ENCODE measurements at regions not wholly inside any gene's neighbourhood (a gene's known extent, or its start where the extent isn't known, plus 50 kb on each side); places are given as distances from the start of the nearest gene placed in this dataset.
"Not testable (repeated sequence)": the region's sequence is repeated elsewhere in the genome, so short reads cannot be mapped to it uniquely, and the experiment has no call there.

DNA sequence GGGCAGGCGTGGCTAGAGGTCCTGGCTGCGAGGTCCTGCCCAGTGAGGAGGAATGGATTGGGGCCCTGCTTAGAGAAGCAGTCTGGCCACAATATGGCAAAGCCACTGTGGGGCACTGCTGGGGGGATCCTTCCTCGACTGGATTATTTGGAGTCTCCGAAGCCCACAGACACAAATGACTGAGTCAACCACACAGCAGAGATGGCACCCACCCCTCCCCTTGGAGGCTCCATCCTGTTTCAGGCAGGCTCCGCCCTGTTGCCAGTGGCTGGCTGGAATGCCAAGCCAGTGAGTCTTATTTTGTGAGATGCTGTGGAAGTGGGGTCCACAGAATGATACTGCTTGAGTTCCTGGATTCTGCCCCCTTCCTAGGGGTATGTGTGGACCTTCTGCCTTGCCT is 363.9 kb downstream of the PPP1R2C start:
- H3K4me1 Mint-ChIP-seq (ENCODE audit: low read depth) = peaks cover 11% of the 10 kb centered on the region
- no peak for DNase-seq
- H3K27me3 Mint-ChIP-seq (ENCODE audit: low read depth) = no peaks in the 10 kb centered on the region
- peaks cover 11% of the 10 kb centered on the region for H3K9me3 Mint-ChIP-seq
- peaks cover 7% of the 10 kb centered on the region for H3K36me3 Mint-ChIP-seq (ENCODE audit: insufficient read depth)
- H3K4me3 Mint-ChIP-seq = no peak overlapping the region
- ATAC-seq = no peak

DNA sequence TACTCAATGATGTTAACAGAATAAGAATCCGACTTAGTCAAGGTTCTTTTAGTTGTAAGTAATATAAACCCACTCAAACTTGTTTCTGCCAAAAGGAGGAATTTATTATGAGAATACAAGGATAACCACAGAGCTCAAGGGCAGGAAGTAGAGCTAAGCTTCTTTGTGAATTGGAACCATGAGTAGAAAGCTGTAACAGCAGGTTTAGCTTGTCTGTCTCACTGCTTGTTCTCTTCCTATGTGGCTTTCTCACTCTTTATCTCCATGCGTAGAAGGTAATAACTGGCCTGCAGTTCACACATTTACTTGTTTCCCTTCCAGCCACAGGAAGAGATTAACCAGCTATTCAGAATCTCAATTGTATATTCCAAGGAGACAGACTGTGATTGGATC is 378.3 kb downstream of the PPP1R2C start:
- DNase-seq (no peak), ATAC-seq (no peak)
- Mint-ChIP-seq H3K36me3 (ENCODE audit: insufficient read depth) (no peaks in the 10 kb centered on the region), H3K9me3 (no peaks in the 10 kb centered on the region), H3K4me3 (peak overlapping the region; percentile 17), H3K4me1 (ENCODE audit: low read depth) (peaks cover 15% of the 10 kb centered on the region), H3K27me3 (ENCODE audit: low read depth) (no peaks in the 10 kb centered on the region)

DNA sequence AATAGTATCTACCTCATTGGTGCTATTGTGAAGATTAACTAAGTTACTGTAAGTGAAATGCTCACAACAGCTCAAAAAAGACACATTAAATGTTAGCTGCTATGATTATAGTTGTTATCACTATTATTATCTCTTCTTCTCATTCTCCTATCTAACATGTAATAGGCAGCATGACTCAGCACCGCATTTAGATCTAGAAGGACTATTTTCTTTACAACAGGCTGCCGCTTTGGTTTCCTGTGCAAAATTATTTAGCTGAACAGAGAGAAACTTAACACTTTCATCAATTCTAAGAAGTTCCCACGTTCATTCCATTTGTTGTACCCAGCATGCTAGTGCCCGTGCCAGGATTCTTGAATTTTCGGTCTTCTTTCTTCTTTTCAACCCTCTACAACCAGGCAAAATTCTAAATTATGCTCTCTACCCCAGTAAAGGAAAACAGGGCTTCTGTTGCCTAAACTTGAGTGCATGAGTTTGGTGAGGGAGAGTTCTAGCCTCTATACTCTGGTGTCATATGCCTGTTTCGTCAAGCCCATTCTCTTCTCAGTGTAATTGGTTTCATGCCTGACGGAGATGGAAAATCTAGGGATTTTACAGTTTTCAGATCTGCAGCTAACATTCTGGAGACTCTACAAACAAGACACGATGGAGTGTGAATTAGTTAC is 378.9 kb downstream of the PPP1R2C start:
- peak overlapping the region; percentile 17 for H3K4me3 Mint-ChIP-seq
- no peaks in the 10 kb centered on the region for H3K36me3 Mint-ChIP-seq (ENCODE audit: insufficient read depth)
- peaks cover 15% of the 10 kb centered on the region for H3K4me1 Mint-ChIP-seq (ENCODE audit: low read depth)
- H3K27me3 Mint-ChIP-seq (ENCODE audit: low read depth) = no peaks in the 10 kb centered on the region
- H3K9me3 Mint-ChIP-seq = no peaks in the 10 kb centered on the region
- no peak for ATAC-seq
- no peak for DNase-seq

DNA sequence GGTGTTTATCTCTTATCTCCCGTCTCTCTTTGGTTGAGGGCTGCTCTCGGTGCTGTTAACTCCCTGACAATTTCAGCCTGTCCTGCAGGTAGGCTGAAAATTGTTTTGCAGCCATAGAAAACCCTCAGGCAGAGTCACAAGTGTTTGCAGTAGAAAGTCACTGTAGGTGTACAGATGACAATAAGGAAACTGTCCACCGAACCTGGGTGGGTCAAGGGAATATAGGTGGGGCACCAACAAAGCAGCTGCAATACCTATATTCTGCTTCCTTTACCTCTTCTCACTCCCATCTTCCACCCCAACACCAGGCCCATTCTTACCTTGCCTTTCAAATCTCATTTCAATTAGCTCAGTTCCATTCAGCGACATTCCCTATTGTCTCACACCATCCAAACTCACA is 381.8 kb downstream of the PPP1R2C start:
- no peaks in the 10 kb centered on the region for H3K27me3 Mint-ChIP-seq (ENCODE audit: low read depth)
- no peaks in the 10 kb centered on the region for H3K36me3 Mint-ChIP-seq (ENCODE audit: insufficient read depth)
- H3K9me3 Mint-ChIP-seq = no peaks in the 10 kb centered on the region
- H3K4me3 Mint-ChIP-seq = no peak overlapping the region
- no peak for DNase-seq
- H3K4me1 Mint-ChIP-seq (ENCODE audit: low read depth) = peaks cover 15% of the 10 kb centered on the region
- no peak for ATAC-seq

DNA sequence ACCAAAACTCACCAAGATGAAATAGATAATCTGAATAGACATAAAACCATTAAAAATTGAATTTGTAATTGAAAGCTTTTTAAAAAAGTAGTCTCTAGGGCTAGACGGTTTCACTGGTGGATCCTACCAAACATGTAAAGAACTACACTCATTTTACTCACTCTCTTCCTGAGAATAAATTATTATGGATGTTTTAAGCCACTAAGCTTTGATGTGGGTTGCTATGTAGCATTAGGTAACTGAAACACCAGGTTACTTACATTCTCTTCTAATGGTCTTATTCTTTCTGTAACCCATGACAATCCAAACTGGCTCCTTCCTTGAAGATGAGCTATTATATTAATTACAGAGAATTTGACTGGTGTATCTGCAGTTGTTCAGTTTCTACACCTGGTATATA is 385.1 kb downstream of the PPP1R2C start:
- H3K27me3 Mint-ChIP-seq (ENCODE audit: low read depth) = no peaks in the 10 kb centered on the region
- DNase-seq = no peak
- no peaks in the 10 kb centered on the region for H3K9me3 Mint-ChIP-seq
- H3K36me3 Mint-ChIP-seq (ENCODE audit: insufficient read depth) = no peaks in the 10 kb centered on the region
- H3K4me1 Mint-ChIP-seq (ENCODE audit: low read depth) = no peaks in the 10 kb centered on the region
- ATAC-seq = no peak
- no peak overlapping the region for H3K4me3 Mint-ChIP-seq

DNA sequence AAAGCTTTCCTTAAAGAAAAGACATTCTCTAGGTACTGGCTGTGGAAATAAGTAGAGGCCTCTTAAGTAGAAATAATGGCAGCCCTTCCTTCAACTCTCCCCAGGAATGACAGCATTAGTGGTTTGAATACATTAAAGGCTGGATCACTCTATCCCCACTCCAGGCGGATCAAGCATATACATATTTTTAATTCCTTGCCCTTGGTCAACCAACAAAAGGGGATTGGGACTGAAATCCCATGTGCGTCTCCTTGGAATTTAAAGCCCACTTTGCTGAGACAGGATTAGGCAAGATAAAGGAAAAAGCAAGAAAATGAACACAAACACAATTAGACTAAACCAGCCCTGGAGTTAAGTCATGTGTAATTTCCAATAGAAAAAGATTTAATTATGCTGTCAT is 391.3 kb downstream of the PPP1R2C start:
- no peak overlapping the region for H3K4me3 Mint-ChIP-seq
- no peaks in the 10 kb centered on the region for H3K27me3 Mint-ChIP-seq (ENCODE audit: low read depth)
- H3K4me1 Mint-ChIP-seq (ENCODE audit: low read depth) = no peaks in the 10 kb centered on the region
- H3K9me3 Mint-ChIP-seq = no peaks in the 10 kb centered on the region
- DNase-seq = no peak
- ATAC-seq = no peak
- no peaks in the 10 kb centered on the region for H3K36me3 Mint-ChIP-seq (ENCODE audit: insufficient read depth)

DNA sequence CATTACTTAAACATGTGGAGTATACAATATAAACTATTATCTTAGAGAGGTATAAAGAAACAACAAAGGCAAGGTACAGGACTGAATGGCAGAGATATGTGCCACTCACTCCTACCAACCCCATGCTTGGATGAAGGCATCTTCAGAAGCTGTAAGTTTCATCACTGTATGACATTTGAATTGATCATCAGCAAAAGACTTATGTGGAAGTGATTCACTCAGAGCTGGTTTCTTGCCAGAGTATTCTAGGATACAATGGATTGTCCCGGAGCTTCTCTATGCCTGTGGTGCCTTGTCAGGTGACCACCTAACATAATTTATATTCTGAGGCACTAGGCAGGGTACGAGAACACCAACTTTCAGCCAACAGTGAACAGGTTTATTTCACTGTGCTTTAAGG is 392.2 kb downstream of the PPP1R2C start:
- H3K4me1 Mint-ChIP-seq (ENCODE audit: low read depth) = no peaks in the 10 kb centered on the region
- H3K4me3 Mint-ChIP-seq = no peak overlapping the region
- H3K36me3 Mint-ChIP-seq (ENCODE audit: insufficient read depth) = no peaks in the 10 kb centered on the region
- no peak for DNase-seq
- no peak for ATAC-seq
- H3K27me3 Mint-ChIP-seq (ENCODE audit: low read depth) = no peaks in the 10 kb centered on the region
- no peaks in the 10 kb centered on the region for H3K9me3 Mint-ChIP-seq

DNA sequence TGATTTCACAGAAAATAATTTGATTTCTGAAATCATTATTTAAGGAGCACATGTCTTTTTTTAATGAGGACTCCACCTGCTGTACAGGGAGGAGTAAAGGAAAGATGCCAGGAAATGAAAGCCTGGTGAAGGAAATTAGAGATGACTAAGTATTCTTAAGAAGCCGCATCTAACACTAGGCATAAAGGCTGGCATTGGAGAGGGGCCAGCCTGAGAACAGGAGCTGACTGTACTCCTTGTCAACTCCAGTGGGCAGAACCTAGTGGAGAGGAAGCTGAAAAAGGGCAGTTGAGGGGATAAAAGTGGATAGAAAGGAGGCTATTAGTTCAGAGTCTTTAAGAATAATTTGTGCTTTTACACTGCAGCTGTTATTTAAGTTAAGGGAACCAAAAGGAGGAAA is 393.0 kb downstream of the PPP1R2C start:
- Mint-ChIP-seq H3K27me3 (ENCODE audit: low read depth) (no peaks in the 10 kb centered on the region), H3K4me1 (ENCODE audit: low read depth) (no peaks in the 10 kb centered on the region), H3K9me3 (no peaks in the 10 kb centered on the region), H3K4me3 (no peak overlapping the region), H3K36me3 (ENCODE audit: insufficient read depth) (no peaks in the 10 kb centered on the region)
- DNase-seq = no peak
- no peak for ATAC-seq

DNA sequence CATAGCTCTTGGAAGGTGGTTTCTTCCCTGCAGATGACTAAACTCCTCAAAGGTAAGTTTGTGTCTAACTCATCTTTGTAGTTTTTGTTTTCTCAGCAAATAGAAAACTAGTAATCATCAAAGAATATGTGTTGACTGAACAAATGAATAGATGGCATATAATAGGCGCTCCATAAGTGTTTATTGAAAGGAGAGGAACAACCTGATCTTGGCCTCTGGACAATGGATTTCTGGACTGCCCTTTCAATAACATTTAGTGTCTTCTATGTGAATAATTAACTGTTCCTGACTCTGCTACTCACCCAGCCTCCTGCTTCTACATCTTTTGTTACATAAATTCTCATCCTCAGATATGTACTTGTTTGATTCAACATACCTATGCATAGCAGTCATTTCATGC is 399.1 kb downstream of the PPP1R2C start:
- Mint-ChIP-seq H3K27me3 (ENCODE audit: low read depth) (no peaks in the 10 kb centered on the region), H3K36me3 (ENCODE audit: insufficient read depth) (no peaks in the 10 kb centered on the region), H3K9me3 (no peaks in the 10 kb centered on the region), H3K4me3 (no peak overlapping the region), H3K4me1 (ENCODE audit: low read depth) (no peaks in the 10 kb centered on the region)
- DNase-seq (no peak), ATAC-seq (no peak)

DNA sequence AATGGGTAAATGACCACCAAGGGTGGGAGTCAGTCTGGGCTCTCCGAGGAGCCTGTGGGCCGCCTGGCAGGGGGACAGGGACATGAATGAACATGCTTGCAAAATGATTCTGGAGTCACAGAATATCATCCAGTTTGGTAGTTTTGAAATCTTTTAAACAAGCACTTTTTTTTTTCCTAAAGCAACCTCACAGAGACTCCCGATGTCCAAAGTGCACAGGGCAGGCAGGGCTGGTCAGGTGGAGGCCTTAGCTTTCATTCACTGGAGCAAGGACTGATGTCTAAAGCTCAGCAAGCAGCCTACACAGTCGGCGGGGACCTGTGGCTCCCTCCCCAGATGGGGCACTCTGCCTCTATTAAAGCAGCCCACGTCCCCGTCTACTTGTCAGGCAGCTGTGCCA is 402.9 kb downstream of the PPP1R2C start:
- H3K36me3 Mint-ChIP-seq (ENCODE audit: insufficient read depth) = no peaks in the 10 kb centered on the region
- ATAC-seq = no peak
- peaks cover under 1% of the 10 kb centered on the region for H3K4me1 Mint-ChIP-seq (ENCODE audit: low read depth)
- no peaks in the 10 kb centered on the region for H3K27me3 Mint-ChIP-seq (ENCODE audit: low read depth)
- H3K9me3 Mint-ChIP-seq = no peaks in the 10 kb centered on the region
- DNase-seq = no peak
- no peak overlapping the region for H3K4me3 Mint-ChIP-seq

DNA sequence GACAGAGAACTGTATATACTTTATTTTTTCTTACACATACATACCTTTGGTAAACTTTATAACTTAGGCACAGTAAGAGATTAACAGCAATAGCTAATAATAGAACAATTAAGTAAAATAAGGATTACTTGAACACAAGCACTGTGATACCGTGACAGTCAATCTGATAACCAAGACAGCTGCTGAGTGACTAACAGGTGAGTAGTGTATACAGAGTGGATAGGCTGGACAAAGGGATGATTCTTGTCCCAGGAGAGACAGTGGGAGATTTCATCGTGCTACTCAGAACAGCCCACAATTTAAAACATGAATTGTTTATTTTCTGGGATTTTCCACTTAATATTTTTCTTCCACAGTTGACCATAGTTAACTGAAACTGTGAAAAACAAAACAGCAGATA is 411.8 kb downstream of the PPP1R2C start:
- peaks cover 7% of the 10 kb centered on the region for H3K9me3 Mint-ChIP-seq
- ATAC-seq (no peak), DNase-seq (no peak)
- H3K27me3 Mint-ChIP-seq (ENCODE audit: low read depth) = no peaks in the 10 kb centered on the region
- no peaks in the 10 kb centered on the region for H3K36me3 Mint-ChIP-seq (ENCODE audit: insufficient read depth)
- H3K4me3 Mint-ChIP-seq = no peak overlapping the region
- peaks cover 3% of the 10 kb centered on the region for H3K4me1 Mint-ChIP-seq (ENCODE audit: low read depth)

DNA sequence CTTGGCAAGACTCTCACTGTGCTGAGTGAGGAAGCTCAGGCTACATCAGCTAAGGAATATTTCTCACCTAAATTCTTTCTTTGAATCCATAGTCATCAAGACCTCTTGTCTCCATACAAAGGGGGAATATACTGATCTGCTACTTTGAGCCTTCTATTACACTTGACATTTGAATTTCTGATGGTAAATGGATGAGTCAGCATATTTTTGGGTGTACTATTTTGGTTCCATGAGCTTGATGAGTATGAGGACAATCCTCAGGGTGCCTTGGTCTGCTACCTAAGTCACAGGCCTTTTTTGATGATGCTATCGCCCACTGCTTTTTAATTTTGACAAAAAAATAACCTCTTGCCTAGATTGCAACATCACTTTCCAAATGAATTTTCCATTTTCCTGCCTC is 415.7 kb downstream of the PPP1R2C start:
- no peaks in the 10 kb centered on the region for H3K36me3 Mint-ChIP-seq (ENCODE audit: insufficient read depth)
- ATAC-seq (no peak), DNase-seq (no peak)
- H3K4me3 Mint-ChIP-seq = no peak overlapping the region
- H3K9me3 Mint-ChIP-seq = peaks cover 7% of the 10 kb centered on the region
- H3K4me1 Mint-ChIP-seq (ENCODE audit: low read depth) = no peaks in the 10 kb centered on the region
- no peaks in the 10 kb centered on the region for H3K27me3 Mint-ChIP-seq (ENCODE audit: low read depth)

DNA sequence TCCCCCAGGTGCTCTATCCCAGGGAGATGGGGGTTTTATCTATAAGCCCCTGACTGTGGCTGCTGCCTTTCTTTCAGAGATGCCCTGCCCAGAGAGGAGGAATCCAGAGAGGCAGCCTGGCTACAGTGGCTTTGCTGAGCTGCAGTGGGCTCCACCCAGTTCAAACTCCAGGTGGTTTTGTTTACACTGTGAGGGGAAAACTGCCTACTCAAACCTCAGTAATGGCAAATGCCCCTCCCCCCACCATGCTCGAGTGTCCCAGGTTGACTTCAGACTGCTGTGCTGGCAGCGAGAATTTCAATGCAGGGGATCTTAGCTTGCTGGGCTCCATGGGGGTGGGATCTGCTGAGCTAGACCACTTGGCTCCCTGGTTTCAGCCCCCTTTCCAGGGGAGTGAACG is 419.6 kb upstream of the CASK start:
- not testable (repeated sequence) for H3K36me3 Mint-ChIP-seq (ENCODE audit: insufficient read depth); H3K9me3 Mint-ChIP-seq; H3K4me1 Mint-ChIP-seq (ENCODE audit: low read depth); DNase-seq; ATAC-seq; H3K27me3 Mint-ChIP-seq (ENCODE audit: low read depth); H3K4me3 Mint-ChIP-seq

Data from activated T-cell treated with anti-CD3 and anti-CD28 coated beads, Interleukin-2, amount 50 U/mL, for 4 hours (primary cell).